ENCODE measurements at regions not wholly inside any gene's neighbourhood (a gene's known extent, or its start where the extent isn't known, plus 50 kb on each side); places are given as distances from the start of the nearest gene placed in this dataset.

GRCh38 chr22:49161002-49161850 is 666.4 kb downstream of the BRD1 start:
- intact Hi-C loops (cut with DNase I) = no loop called here
- peak in 3 of 10 donors; percentile 37 to 80 (median 50) for DNase-seq

GRCh38 chr22:49160261-49161001 is 667.2 kb downstream of the BRD1 start:
- intact Hi-C loops (cut with DNase I) = no loop called here
- peak in 4 of 10 donors; percentile 7 to 77 (median 48) for DNase-seq

GRCh38 chr22:49159711-49160110 is 668.0 kb downstream of the BRD1 start:
- intact Hi-C loops (cut with DNase I) = no loop called here
- peak in 4 of 10 donors; percentile 3 to 62 (median 46) for DNase-seq

GRCh38 chr22:49158741-49159564 is 668.7 kb downstream of the BRD1 start:
- peak in 4 of 10 donors; percentile 7 to 72 (median 58) for DNase-seq
- intact Hi-C loops (cut with DNase I) = no loop called here

GRCh38 chr22:49157529-49158339 is 669.9 kb downstream of the BRD1 start:
- peak in 3 of 10 donors; percentile 54 to 79 (median 55) for DNase-seq
- intact Hi-C loops (cut with DNase I) = no loop called here

GRCh38 chr22:49156662-49157285 is 670.9 kb downstream of the BRD1 start:
- intact Hi-C loops (cut with DNase I) = no loop called here
- DNase-seq = peak in 2 of 10 donors; percentile 54 to 59

- peak in 2 of 10 donors; percentile 22 to 51 for DNase-seq
- intact Hi-C loops (cut with DNase I) = no loop called here
Observed at GRCh38 chr22:49155770-49156580, 671.7 kb downstream of the BRD1 start.

- intact Hi-C loops (cut with DNase I) = no loop called here
- DNase-seq = peak in 2 of 10 donors; percentile 33 to 65
Observed at GRCh38 chr22:49155039-49155769, 672.5 kb downstream of the BRD1 start.

GRCh38 chr22:49154433-49154832 is 673.2 kb downstream of the BRD1 start:
- intact Hi-C loops (cut with DNase I) = no loop called here

GRCh38 chr22:49153921-49154320 is 673.8 kb downstream of the BRD1 start:
- intact Hi-C loops (cut with DNase I) = no loop called here
- DNase-seq = peak in 2 of 10 donors; percentile 19 to 27

More at GRCh38 chr22:49154433-49154832, 673.2 kb downstream of the BRD1 start:
- peak in 2 of 10 donors; percentile 46 to 59 for DNase-seq

- peak in 2 of 10 donors; percentile 15 to 77 for DNase-seq
- intact Hi-C loops (cut with DNase I) = no loop called here
Observed at GRCh38 chr22:49152939-49153770, 674.5 kb downstream of the BRD1 start.

- DNase-seq = peak in 1 of 10 donors; percentile 62
- intact Hi-C loops (cut with DNase I) = no loop called here
Observed at GRCh38 chr22:49152127-49152938, 675.3 kb downstream of the BRD1 start.

- DNase-seq = peak in 1 of 10 donors; percentile 83
- intact Hi-C loops (cut with DNase I) = no loop called here
Observed at GRCh38 chr22:49151256-49152126, 676.2 kb downstream of the BRD1 start.

- intact Hi-C loops (cut with DNase I) = no loop called here
- DNase-seq = peak in 1 of 10 donors; percentile 77
Observed at GRCh38 chr22:49150801-49151221, 676.9 kb downstream of the BRD1 start.

All from posterior cingulate gyrus (tissue), 11 donors.